ENCODE measurements at regions not wholly inside any gene's neighbourhood (a gene's known extent, or its start where the extent isn't known, plus 50 kb on each side); places are given as distances from the start of the nearest gene placed in this dataset.

GRCh38 chr10:28801869-28802268 is 124.5 kb downstream of the BAMBI start:
- no peaks in the 10 kb centered on the region for H3K9me3 ChIP-seq
- H3K36me3 ChIP-seq: no peaks in the 10 kb centered on the region
- DNase-seq: no peak

GRCh38 chr10:28805390-28805789 is 128.1 kb downstream of the BAMBI start:
- no peaks in the 10 kb centered on the region for H3K9me3 ChIP-seq
- DNase-seq: no peak

More at GRCh38 chr10:28801869-28802268, 124.5 kb downstream of the BAMBI start:
- no peak overlapping the region for H3K4me3 ChIP-seq
- no peaks in the 10 kb centered on the region for H3K27me3 ChIP-seq

GRCh38 chr10:28806488-28806941 is 129.2 kb downstream of the BAMBI start:
- Histone ChIP-seq H3K36me3 (no peaks in the 10 kb centered on the region), H3K27me3 (no peaks in the 10 kb centered on the region), H3K4me3 (no peak overlapping the region), H3K9me3 (no peaks in the 10 kb centered on the region)
- no peak for DNase-seq

More at GRCh38 chr10:28805390-28805789, 128.1 kb downstream of the BAMBI start:
- Histone ChIP-seq H3K4me3 (no peak overlapping the region), H3K27me3 (no peaks in the 10 kb centered on the region), H3K36me3 (no peaks in the 10 kb centered on the region)

GRCh38 chr10:28806951-28807759 is 129.8 kb downstream of the BAMBI start:
- no peaks in the 10 kb centered on the region for H3K36me3 ChIP-seq
- DNase-seq: no peak
- no peaks in the 10 kb centered on the region for H3K27me3 ChIP-seq
- H3K4me3 ChIP-seq: no peak overlapping the region
- no peaks in the 10 kb centered on the region for H3K9me3 ChIP-seq

- H3K27me3 ChIP-seq: no peaks in the 10 kb centered on the region
- H3K9me3 ChIP-seq: no peaks in the 10 kb centered on the region
- no peaks in the 10 kb centered on the region for H3K36me3 ChIP-seq
- no peak overlapping the region for H3K4me3 ChIP-seq
- no peak for DNase-seq
Measured at GRCh38 chr10:28807760-28808613, 130.7 kb downstream of the BAMBI start.

- H3K4me3 ChIP-seq: no peak overlapping the region
- no peaks in the 10 kb centered on the region for H3K27me3 ChIP-seq
- no peak for DNase-seq
- no peaks in the 10 kb centered on the region for H3K9me3 ChIP-seq
- H3K36me3 ChIP-seq: no peaks in the 10 kb centered on the region
Measured at GRCh38 chr10:28808693-28809092, 131.4 kb downstream of the BAMBI start.

- no peaks in the 10 kb centered on the region for H3K27me3 ChIP-seq
- H3K4me3 ChIP-seq: no peak overlapping the region
- no peaks in the 10 kb centered on the region for H3K9me3 ChIP-seq
- DNase-seq: no peak
- no peaks in the 10 kb centered on the region for H3K36me3 ChIP-seq
Measured at GRCh38 chr10:28810057-28810870, 132.9 kb downstream of the BAMBI start.

GRCh38 chr10:28811639-28812349 is 134.5 kb downstream of the BAMBI start:
- no peaks in the 10 kb centered on the region for H3K36me3 ChIP-seq
- no peak overlapping the region for H3K4me3 ChIP-seq
- no peak for DNase-seq
- no peaks in the 10 kb centered on the region for H3K9me3 ChIP-seq
- no peaks in the 10 kb centered on the region for H3K27me3 ChIP-seq

- no peak for DNase-seq
- Histone ChIP-seq H3K27me3 (no peaks in the 10 kb centered on the region), H3K4me3 (no peak overlapping the region), H3K36me3 (no peaks in the 10 kb centered on the region), H3K9me3 (no peaks in the 10 kb centered on the region)
Measured at GRCh38 chr10:28812384-28813372, 135.4 kb downstream of the BAMBI start.

GRCh38 chr10:28815681-28816080 is 138.4 kb downstream of the BAMBI start:
- no peaks in the 10 kb centered on the region for H3K36me3 ChIP-seq
- DNase-seq: no peak

GRCh38 chr10:28822719-28823464 is 145.6 kb downstream of the BAMBI start:
- H3K9me3 ChIP-seq: no peaks in the 10 kb centered on the region
- no peaks in the 10 kb centered on the region for H3K36me3 ChIP-seq
- no peak for DNase-seq
- H3K27me3 ChIP-seq: no peaks in the 10 kb centered on the region
- no peak overlapping the region for H3K4me3 ChIP-seq

More at GRCh38 chr10:28815681-28816080, 138.4 kb downstream of the BAMBI start:
- Histone ChIP-seq H3K9me3 (no peaks in the 10 kb centered on the region), H3K4me3 (no peak overlapping the region), H3K27me3 (no peaks in the 10 kb centered on the region)

GRCh38 chr10:28823501-28824075 is 146.3 kb downstream of the BAMBI start:
- DNase-seq: no peak
- Histone ChIP-seq H3K4me3 (no peak overlapping the region), H3K9me3 (no peaks in the 10 kb centered on the region), H3K27me3 (no peaks in the 10 kb centered on the region), H3K36me3 (no peaks in the 10 kb centered on the region)

GRCh38 chr10:28833313-28833712 is 156.0 kb downstream of the BAMBI start:
- no peak overlapping the region for H3K4me3 ChIP-seq
- no peaks in the 10 kb centered on the region for H3K27me3 ChIP-seq
- H3K36me3 ChIP-seq: no peaks in the 10 kb centered on the region
- no peak for DNase-seq
- H3K9me3 ChIP-seq: no peaks in the 10 kb centered on the region

- Histone ChIP-seq H3K4me3 (no peak overlapping the region), H3K27me3 (no peaks in the 10 kb centered on the region), H3K9me3 (no peaks in the 10 kb centered on the region), H3K36me3 (no peaks in the 10 kb centered on the region)
- no peak for DNase-seq
Measured at GRCh38 chr10:28836435-28836743, 159.1 kb downstream of the BAMBI start.

All from MG63 (cell line).